Naive B cell (primary cell): ENCODE measurements at regions not wholly inside any gene's neighbourhood (a gene's known extent, or its start where the extent isn't known, plus 50 kb on each side); places are given as distances from the start of the nearest gene placed in this dataset.

ENCODE experiments used
- ATAC-seq, 2 donors: fragments of 150-1000 bp; cut with Tn5 transposase; 2 replicates each; pipeline ENCODE4 v1.10.0; 2021; ENCODE audit warnings: low read depth in 2 of 2, mild to moderate bottlenecking in 2 of 2, moderate library complexity in 2 of 2
- DNase-seq: peaks from one replicate; pipeline ENCODE4 v3.0.0; 2022
- H3K27ac Mint-ChIP-seq, 6 donors: one replicate each; pipeline ENCODE4 v1.8.0; 2020 to 2022; ENCODE audit warnings: mild to moderate bottlenecking in 6 of 6, mixed read lengths in 6 of 6, moderate library complexity in 5 of 6, inconsistent platforms in 2 of 6
- H3K27me3 Mint-ChIP-seq, 3 donors: one replicate each; pipeline ENCODE4 v1.8.0; 2021 to 2022; ENCODE audit warnings: mixed read lengths in 3 of 3, mild to moderate bottlenecking in 1 of 3
- H3K36me3 Mint-ChIP-seq, 2 donors: one replicate each; pipeline ENCODE4 v1.8.0; 2020 to 2022; ENCODE audit warnings: mixed read lengths in 2 of 2, inconsistent platforms in 1 of 2, mild to moderate bottlenecking in 1 of 2
- H3K4me1 Mint-ChIP-seq, 3 donors: one replicate each; pipeline ENCODE4 v1.8.0; 2020 to 2022; ENCODE audit warnings: mixed read lengths in 3 of 3, inconsistent platforms in 1 of 3, mild to moderate bottlenecking in 1 of 3, moderate library complexity in 1 of 3
- H3K4me3 Mint-ChIP-seq, 8 donors: one replicate each; pipeline ENCODE4 v1.8.0; 2020 to 2022; ENCODE audit warnings: mild to moderate bottlenecking in 8 of 8, mixed read lengths in 8 of 8, moderate library complexity in 8 of 8, inconsistent platforms in 2 of 8
- H3K9me3 Mint-ChIP-seq, 7 donors: one replicate each; pipeline ENCODE4 v1.8.0; 2020 to 2022; ENCODE audit warnings: mixed read lengths in 7 of 7, mild to moderate bottlenecking in 5 of 7, inconsistent platforms in 2 of 7, moderate library complexity in 1 of 7

DNA sequence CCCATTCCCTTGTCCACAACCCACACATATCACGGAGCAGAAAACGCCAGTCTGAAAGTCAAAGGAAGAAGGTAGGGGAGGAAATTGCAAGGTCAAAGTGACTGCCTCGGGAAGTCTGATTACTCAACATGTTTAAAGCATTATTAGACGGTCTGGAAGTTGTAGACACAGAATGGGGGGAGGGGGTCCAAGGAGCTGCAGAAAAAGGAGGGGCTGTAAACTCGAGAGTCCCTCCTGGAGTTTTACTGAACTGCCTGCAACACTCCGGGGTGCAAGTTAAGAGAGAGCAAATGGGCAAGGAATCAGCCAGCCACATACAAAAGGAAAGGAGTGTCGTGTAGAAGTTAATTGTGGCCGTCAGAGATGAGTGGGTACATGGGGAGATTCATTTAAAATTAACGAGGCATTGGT lies 417.7 kb upstream of the JARID2 start:
- H3K9me3 Mint-ChIP-seq = peaks cover 0 to 1% (median 0%) of the 10 kb centered on the region in 7 donors
- H3K36me3 Mint-ChIP-seq = no peaks in the 10 kb centered on the region
- H3K27me3 Mint-ChIP-seq = peaks cover 0 to 9% (median 0%) of the 10 kb centered on the region in 3 donors
- H3K27ac Mint-ChIP-seq = peak overlapping the region in 1 of 6 donors; percentile 79
- DNase-seq (no peak), ATAC-seq (no peak)
- H3K4me3 Mint-ChIP-seq = peak overlapping the region in 1 of 8 donors; percentile 62
- H3K4me1 Mint-ChIP-seq = peaks cover 2 to 5% (median 4%) of the 10 kb centered on the region in 3 donors

DNA sequence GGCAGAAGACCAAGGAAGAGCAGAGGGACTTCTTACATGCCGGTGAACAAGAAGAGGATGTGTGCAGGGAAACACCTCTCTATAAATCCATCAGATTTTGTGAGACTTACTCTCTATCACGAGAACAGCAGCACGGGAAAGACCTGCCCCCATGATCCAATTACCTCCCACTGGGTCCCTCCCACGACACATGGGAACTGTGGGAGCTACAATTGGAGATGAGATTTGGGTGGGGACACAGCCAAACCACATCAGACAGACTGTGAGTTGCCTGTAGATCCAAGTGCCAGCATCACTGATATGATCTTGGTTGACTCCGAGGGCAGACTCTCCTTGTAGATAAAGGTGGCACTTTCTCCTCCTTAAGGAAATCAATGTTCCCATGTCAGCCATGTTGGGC lies 414.8 kb upstream of the JARID2 start:
- ATAC-seq (no peak), DNase-seq (no peak)
- Mint-ChIP-seq H3K4me3 (peak overlapping the region in 1 of 8 donors; percentile 37), H3K27me3 (peaks cover 0 to 4% (median 0%) of the 10 kb centered on the region in 3 donors), H3K27ac (peak overlapping the region in 2 of 6 donors; percentile 57 to 91), H3K9me3 (peaks cover 0 to 1% (median 0%) of the 10 kb centered on the region in 7 donors), H3K36me3 (no peaks in the 10 kb centered on the region), H3K4me1 (peaks cover 2 to 5% (median 4%) of the 10 kb centered on the region in 3 donors)

GRCh38 chr6:14831937-14832336 lies 413.9 kb upstream of the JARID2 start:
- Mint-ChIP-seq H3K36me3 (no peaks in the 10 kb centered on the region), H3K4me1 (peaks cover 2 to 9% (median 4%) of the 10 kb centered on the region in 3 donors), H3K27me3 (peaks cover 0 to 3% (median 0%) of the 10 kb centered on the region in 3 donors), H3K9me3 (peaks cover 0 to 1% (median 0%) of the 10 kb centered on the region in 7 donors), H3K4me3 (no peak overlapping the region), H3K27ac (no peak overlapping the region)
- ATAC-seq = no peak
- no peak for DNase-seq

- DNase-seq = no peak
- no peaks in the 10 kb centered on the region for H3K36me3 Mint-ChIP-seq
- H3K4me1 Mint-ChIP-seq = peaks cover 0 to 13% (median 4%) of the 10 kb centered on the region in 3 donors
- H3K27me3 Mint-ChIP-seq = peaks cover 0 to 3% (median 0%) of the 10 kb centered on the region in 3 donors
- H3K4me3 Mint-ChIP-seq = no peak overlapping the region
- no peak overlapping the region for H3K27ac Mint-ChIP-seq
- peaks cover 0 to 1% (median 0%) of the 10 kb centered on the region in 7 donors for H3K9me3 Mint-ChIP-seq
- ATAC-seq = no peak
These were observed 413.4 kb upstream of the JARID2 start for GRCh38 chr6:14832427-14832826.

- H3K27me3 Mint-ChIP-seq = peaks cover 0 to 6% (median 0%) of the 10 kb centered on the region in 3 donors
- no peaks in the 10 kb centered on the region for H3K36me3 Mint-ChIP-seq
- H3K4me3 Mint-ChIP-seq = no peak overlapping the region
- no peaks in the 10 kb centered on the region for H3K9me3 Mint-ChIP-seq
- H3K4me1 Mint-ChIP-seq = peaks cover 0 to 13% (median 4%) of the 10 kb centered on the region in 3 donors
- DNase-seq = no peak
- ATAC-seq = no peak
- H3K27ac Mint-ChIP-seq = no peak overlapping the region
These were observed 410.9 kb upstream of the JARID2 start for GRCh38 chr6:14834851-14835530.

- peaks cover 0 to 7% (median 0%) of the 10 kb centered on the region in 3 donors for H3K4me1 Mint-ChIP-seq
- H3K36me3 Mint-ChIP-seq = no peaks in the 10 kb centered on the region
- no peak for ATAC-seq
- no peak for DNase-seq
- peaks cover 0 to 9% (median 0%) of the 10 kb centered on the region in 3 donors for H3K27me3 Mint-ChIP-seq
- no peak overlapping the region for H3K4me3 Mint-ChIP-seq
- no peaks in the 10 kb centered on the region for H3K9me3 Mint-ChIP-seq
- peak overlapping the region in 2 of 6 donors; percentile 28 to 36 for H3K27ac Mint-ChIP-seq
These were observed 408.4 kb upstream of the JARID2 start for GRCh38 chr6:14837435-14837834.

DNA sequence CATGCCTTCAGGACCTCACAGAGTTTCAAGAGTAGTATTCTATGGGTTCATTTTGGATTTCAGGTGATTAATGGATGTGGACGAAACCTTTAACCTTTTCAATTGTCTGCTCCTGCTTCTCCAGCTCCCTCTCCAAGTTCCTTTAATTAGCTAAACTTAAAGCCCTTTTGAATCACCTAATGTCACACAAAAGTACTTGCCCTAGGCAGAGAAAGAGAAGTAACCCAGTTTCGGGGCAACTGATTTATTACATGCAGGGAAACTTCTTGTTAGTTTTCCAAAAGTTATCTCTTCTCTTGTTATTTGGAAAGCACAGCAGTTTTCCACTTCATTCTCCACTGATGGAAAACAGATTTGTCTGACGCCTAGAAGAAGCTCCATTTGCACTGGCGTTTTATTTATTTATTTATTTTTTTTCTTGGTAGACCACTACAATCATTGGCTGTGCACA lies 407.7 kb upstream of the JARID2 start:
- Mint-ChIP-seq H3K4me3 (no peak overlapping the region), H3K4me1 (peaks cover 0 to 7% (median 0%) of the 10 kb centered on the region in 3 donors), H3K9me3 (no peaks in the 10 kb centered on the region), H3K27me3 (peaks cover 0 to 9% (median 0%) of the 10 kb centered on the region in 3 donors), H3K36me3 (no peaks in the 10 kb centered on the region), H3K27ac (no peak overlapping the region)
- DNase-seq (no peak), ATAC-seq (no peak)

DNA sequence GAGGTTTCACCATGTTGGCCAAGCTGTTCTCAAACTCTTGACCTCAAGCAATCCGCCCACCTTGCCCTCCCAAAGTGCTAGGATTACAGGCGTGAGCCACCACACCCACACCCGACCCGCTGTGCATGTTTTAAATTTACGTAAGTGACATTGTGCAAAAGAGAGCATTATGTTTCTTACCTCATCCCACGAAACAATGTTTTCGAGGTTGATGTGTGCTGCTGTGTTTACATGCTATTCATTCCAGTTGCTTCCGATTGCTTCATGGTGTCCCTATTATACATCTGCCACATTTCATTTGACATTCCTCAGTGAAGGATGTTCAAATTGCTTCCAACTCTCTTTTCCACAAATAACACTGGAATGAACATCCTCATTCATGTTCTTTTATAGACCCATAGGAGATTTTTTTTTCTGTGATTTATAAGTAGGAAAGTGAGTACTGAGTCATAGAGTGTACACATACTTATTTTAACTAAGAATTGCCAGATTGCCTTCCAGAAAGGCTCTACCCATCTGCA lies 403.9 kb upstream of the JARID2 start:
- H3K4me3 Mint-ChIP-seq = no peak overlapping the region

GRCh38 chr6:14844411-14844810 lies 401.5 kb upstream of the JARID2 start:
- DNase-seq (no peak), ATAC-seq (no peak)
- peaks cover 0 to 5% (median 4%) of the 10 kb centered on the region in 3 donors for H3K4me1 Mint-ChIP-seq
- H3K9me3 Mint-ChIP-seq = peaks cover 0 to 2% (median 0%) of the 10 kb centered on the region in 7 donors
- no peak overlapping the region for H3K27ac Mint-ChIP-seq
- no peaks in the 10 kb centered on the region for H3K36me3 Mint-ChIP-seq
- H3K4me3 Mint-ChIP-seq = no peak overlapping the region
- H3K27me3 Mint-ChIP-seq = peaks cover 0 to 5% (median 0%) of the 10 kb centered on the region in 3 donors

More for the DNA sequence above, 403.9 kb upstream of the JARID2 start:
- peaks cover 0 to 5% (median 0%) of the 10 kb centered on the region in 3 donors for H3K27me3 Mint-ChIP-seq
- H3K9me3 Mint-ChIP-seq = peaks cover 0 to 2% (median 0%) of the 10 kb centered on the region in 7 donors
- DNase-seq = no peak
- H3K4me1 Mint-ChIP-seq = peaks cover 0 to 4% (median 3%) of the 10 kb centered on the region in 3 donors
- ATAC-seq = no peak
- no peaks in the 10 kb centered on the region for H3K36me3 Mint-ChIP-seq
- H3K27ac Mint-ChIP-seq = no peak overlapping the region

DNA sequence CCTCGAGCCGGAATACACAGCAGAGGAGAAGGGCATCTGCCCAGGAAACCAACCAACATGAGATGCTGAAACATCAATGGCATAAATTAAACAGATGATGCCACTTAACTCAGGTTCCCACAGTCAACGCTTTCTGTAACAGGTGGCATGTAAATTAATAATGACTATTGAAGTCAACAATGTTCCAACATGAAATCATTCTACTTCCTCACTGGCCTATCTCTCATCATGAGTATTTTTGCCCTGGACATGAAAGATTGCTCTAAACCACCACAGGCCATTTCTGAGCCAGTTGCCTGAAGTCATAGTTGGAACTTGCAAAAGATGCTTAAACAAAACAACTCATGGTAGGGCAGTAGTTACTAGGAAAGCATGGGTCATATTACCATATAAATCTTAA lies 397.9 kb upstream of the JARID2 start:
- no peaks in the 10 kb centered on the region for H3K27me3 Mint-ChIP-seq
- peaks cover 2 to 5% (median 4%) of the 10 kb centered on the region in 3 donors for H3K4me1 Mint-ChIP-seq
- no peak for ATAC-seq
- peak overlapping the region in 2 of 6 donors; percentile 7 to 21 for H3K27ac Mint-ChIP-seq
- DNase-seq = no peak
- H3K36me3 Mint-ChIP-seq = no peaks in the 10 kb centered on the region
- H3K9me3 Mint-ChIP-seq = peaks cover 0 to 2% (median 0%) of the 10 kb centered on the region in 7 donors
- peak overlapping the region in 1 of 8 donors; percentile 12 for H3K4me3 Mint-ChIP-seq

DNA sequence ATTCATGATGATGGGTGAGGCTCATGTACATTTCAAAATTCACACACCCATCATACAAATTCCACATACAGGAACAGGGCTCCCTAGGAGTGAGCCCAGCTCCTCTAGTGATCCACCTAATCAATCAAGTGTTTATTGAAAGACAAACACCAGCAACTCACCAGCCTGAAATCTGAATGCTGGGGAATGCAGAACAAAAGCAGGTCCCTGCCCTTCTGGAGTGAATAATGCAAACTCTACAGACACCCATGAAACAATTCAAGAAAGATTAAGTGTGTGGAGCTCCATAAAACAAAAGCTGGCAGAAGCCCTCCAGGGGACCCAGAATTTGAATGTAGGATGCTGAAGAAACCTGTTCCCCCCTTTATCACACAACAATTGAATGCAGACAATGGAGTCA lies 396.7 kb upstream of the JARID2 start:
- no peak for ATAC-seq
- DNase-seq = no peak

DNA sequence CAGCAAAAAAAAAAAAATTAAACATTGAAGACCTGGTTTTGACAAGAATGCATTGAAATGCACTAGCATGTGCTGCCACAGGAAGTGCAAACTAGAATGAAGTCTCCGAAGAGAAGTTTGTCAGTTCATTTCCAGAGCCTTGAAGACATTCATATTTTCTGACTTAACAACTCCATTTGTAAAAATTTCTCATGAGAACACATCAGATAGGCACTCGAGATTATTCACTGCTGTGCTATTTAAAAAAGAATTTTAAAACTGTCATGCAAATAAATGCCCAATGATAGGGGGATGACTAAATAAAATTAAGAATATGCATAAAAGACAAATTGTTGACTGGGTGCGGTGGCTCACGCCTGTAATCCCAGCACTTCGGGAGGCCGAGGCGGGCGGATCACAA lies 394.6 kb upstream of the JARID2 start:
- no peak for DNase-seq
- Mint-ChIP-seq H3K4me1 (peaks cover 2 to 5% (median 2%) of the 10 kb centered on the region in 3 donors), H3K27ac (no peak overlapping the region), H3K4me3 (no peak overlapping the region), H3K27me3 (no peaks in the 10 kb centered on the region), H3K9me3 (no peaks in the 10 kb centered on the region), H3K36me3 (no peaks in the 10 kb centered on the region)
- no peak for ATAC-seq

More for the DNA sequence above, 396.7 kb upstream of the JARID2 start:
- Mint-ChIP-seq H3K4me1 (peaks cover 2 to 5% (median 4%) of the 10 kb centered on the region in 3 donors), H3K27ac (no peak overlapping the region), H3K4me3 (no peak overlapping the region), H3K27me3 (no peaks in the 10 kb centered on the region), H3K9me3 (peaks cover 0 to 2% (median 0%) of the 10 kb centered on the region in 7 donors), H3K36me3 (no peaks in the 10 kb centered on the region)

- Mint-ChIP-seq H3K9me3 (peaks cover 0 to 1% (median 0%) of the 10 kb centered on the region in 7 donors), H3K27me3 (no peaks in the 10 kb centered on the region), H3K4me3 (no peak overlapping the region), H3K4me1 (peaks cover 5 to 13% (median 10%) of the 10 kb centered on the region in 3 donors), H3K27ac (peak overlapping the region in 3 of 6 donors; percentile 17 to 58 (median 57)), H3K36me3 (peaks cover 0 to 4% of the 10 kb centered on the region in 2 donors)
- ATAC-seq (no peak), DNase-seq (no peak)
These were observed 393.5 kb upstream of the JARID2 start for GRCh38 chr6:14852375-14852774.

- DNase-seq (no peak), ATAC-seq (no peak)
- H3K27me3 Mint-ChIP-seq = no peaks in the 10 kb centered on the region
- no peak overlapping the region for H3K4me3 Mint-ChIP-seq
- peaks cover 0 to 3% (median 0%) of the 10 kb centered on the region in 7 donors for H3K9me3 Mint-ChIP-seq
- peaks cover 0 to 6% of the 10 kb centered on the region in 2 donors for H3K36me3 Mint-ChIP-seq
- peaks cover 14 to 24% (median 17%) of the 10 kb centered on the region in 3 donors for H3K4me1 Mint-ChIP-seq
- H3K27ac Mint-ChIP-seq = peak overlapping the region in 3 of 6 donors; percentile 40 to 77 (median 66)
These were observed 389.7 kb upstream of the JARID2 start for GRCh38 chr6:14856177-14856576.
